ENCODE measurements at regions not wholly inside any gene's neighbourhood (a gene's known extent, or its start where the extent isn't known, plus 50 kb on each side); places are given as distances from the start of the nearest gene placed in this dataset.
"Not testable (repeated sequence)": the region's sequence is repeated elsewhere in the genome, so short reads cannot be mapped to it uniquely, and the experiment has no call there.

DNA sequence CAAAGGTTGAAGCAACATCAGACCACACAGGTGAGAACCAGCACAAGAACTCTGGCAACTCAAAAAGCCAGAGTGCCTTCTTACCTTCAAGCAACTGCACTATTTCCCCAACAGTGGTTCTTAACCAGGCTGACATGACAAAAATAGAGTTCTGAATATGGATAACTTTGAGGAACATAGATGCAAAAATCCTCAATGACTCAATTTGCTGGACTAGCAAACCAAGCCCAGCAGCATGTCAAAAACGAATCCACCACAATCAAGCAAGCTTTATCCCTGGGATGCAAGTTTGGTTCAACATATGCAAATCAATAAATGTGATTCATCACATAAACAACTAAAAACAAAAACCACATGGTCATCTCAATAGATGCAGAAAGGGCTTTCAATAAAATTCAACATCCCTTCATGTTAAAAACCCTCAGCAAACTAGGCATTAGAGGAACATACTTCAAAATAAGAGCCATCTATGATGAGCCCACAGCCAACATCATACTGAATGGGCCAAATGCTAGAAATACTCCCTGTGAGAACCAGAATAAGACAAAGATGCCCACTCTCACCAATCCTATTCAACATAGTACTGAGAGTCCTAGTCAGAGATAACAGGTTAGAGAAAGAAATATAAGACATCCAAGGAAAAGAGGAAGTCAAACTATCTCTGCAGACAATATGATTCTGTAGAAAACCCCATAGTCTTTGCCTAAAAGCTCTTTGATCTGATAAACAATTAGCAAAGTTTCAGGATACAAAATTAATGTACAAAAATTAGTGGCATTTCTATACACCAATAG lies 110.5 kb upstream of the NBPF19 start:
- DNase-seq: not testable (repeated sequence)

DNA sequence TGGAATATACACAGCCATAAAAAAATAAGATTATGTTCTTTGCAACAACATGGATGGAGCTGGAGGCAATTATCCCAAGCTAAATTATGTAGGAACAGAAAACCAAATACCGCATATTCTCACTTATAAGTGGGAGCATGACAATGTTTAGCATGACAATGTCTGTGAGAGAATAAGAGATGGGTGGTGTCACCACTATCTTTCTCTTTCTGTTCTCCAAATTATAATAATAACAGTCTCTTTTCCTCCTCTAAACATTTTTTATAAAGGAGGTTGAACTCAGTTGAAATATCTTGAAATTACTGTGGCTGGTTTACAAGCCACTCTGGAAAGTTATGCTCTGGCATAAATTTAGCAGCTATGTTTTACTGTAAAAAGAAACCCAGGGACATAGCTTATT lies 108.4 kb upstream of the NBPF19 start:
- DNase-seq: not testable (repeated sequence)

DNA sequence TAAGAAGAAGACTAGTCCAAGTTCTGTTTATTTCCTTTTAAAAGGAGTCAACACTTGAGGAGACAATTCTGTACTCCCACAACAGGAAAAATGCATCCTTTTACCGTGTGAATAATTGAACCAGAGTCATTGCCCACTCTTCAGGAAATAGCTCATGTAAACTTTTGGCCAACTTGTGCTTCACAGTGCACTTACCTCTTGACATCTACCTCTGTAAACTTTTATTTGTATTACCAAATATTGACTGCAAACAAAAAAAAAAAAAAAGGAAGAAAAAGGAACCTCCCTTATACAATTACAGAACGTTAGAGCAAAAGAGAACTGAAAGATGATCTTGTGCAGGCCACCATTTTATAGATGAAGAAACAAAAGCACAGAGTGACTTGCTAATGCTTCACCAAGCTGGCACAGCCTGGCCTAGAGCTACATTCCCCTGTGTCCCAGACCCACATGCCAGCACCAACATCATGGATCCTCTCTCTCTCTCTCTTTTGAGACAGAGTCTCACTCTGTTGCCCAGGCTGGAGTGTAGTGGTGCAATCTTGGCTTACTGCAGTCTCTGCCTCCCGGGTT lies 107.3 kb upstream of the NBPF19 start:
- not testable (repeated sequence) for DNase-seq

DNA sequence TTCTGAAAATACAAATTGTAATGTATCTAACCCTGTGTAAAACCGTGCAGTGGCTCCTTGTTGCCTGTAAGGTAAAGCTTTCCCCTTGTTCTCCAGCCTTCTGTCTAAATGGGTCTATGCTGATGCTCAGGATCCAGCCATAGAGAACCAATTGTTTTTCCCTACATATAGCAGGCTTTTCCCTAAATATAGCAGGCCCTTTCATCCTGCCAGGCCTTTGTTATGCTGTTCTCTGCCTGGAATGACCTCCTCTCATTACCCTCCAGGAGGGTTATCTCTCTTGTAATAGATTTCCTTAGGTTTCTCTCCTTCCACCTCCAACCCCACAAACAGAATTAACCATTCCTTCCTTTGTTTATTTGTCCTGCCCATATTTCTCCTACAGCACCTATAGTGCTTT lies 106.5 kb upstream of the NBPF19 start:
- DNase-seq: not testable (repeated sequence)

DNA sequence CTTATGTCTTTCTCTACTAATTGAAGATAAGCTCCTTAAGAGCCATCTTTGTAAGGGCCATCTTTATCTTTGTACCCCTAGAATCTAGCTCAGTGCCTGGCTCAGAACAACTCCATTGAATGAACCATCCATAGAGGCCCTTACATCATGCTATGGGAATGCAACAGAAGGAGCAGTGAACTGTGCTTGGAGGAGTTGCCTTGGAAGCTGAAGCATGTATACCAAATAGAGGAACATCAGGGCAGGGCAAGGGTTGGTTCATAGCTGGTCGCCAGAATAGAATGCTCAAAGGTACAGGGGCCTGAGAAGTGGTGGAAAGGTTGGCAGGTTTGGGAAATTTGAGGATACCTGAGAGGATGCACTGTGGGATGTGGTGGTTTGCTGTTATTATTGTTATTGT lies 105.8 kb upstream of the NBPF19 start:
- DNase-seq: not testable (repeated sequence)

DNA sequence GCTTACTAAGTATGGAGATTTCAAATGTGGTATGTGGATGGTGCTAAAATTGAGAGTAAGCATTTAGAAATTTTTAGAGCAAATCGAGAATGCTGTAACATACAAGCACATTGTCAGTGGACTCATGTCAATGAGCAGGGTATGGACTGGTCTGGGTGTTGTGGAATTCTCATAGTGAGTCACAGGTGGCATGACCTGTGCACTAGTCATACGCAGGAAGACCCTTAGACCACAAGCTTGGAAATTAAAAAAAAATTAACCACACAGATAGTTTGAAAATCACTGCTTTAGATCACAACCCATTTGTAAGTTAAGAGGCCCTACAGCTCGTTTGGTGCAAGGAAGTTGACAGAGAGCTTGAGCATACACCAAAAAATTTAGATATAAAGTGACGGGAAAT lies 102.9 kb upstream of the NBPF19 start:
- not testable (repeated sequence) for DNase-seq

DNA sequence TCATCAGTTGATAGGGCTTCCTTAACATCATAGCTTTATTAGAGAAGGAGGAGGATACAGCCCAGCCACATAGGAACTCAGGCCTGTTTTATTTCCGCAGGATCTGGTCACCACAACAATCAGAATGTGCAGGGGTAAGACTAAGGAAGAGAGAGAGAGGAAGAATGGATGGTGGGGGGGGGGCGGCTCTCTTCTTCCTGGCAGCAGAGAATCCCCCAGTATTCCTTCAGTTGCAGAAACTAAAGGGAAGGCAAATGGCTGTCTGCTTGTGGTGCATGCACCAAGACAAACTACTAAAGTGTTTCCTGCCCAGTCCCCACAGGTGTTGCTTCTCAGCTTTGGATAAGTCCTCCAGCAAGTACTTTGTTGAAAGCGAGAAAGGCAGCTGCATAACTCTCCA lies 96.4 kb upstream of the NBPF19 start:
- not testable (repeated sequence) for DNase-seq

DNA sequence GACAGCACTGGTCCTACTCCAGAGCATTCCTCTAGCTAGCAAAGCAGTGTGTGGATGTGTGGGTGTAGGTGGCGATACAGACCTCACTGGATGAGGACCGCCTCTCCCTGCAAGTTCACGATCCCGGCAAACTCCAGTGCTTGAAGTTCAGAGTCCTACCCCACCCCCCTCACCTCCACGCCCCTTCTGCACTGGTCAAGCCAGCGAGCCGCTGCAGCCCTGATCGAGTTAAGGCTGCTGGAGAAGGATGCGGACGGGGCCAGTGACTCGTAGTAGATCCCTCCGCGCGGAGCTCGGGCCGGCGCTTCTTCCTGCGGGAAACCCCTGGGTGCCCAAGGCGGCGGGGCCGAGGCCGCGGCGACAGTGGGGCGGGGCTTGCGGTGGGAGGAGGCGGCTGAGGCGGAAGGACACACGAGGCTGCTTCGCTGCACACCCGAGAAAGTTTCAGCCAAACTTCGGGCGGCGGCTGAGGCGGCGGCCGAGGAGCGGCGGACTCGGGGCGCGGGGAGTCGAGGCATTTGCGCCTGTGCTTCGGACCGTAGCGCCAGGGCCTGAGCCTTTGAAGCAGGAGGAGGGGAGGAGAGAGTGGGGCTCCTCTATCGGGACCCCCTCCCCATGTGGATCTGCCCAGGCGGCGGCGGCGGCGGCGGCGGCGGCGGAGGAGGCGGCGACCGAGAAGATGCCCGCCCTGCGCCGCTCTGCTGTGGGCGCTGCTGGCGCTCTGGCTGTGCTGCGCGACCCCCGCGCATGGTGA lies 84.5 kb upstream of the NBPF19 start:
- DNase-seq: peak; percentile 47

DNA sequence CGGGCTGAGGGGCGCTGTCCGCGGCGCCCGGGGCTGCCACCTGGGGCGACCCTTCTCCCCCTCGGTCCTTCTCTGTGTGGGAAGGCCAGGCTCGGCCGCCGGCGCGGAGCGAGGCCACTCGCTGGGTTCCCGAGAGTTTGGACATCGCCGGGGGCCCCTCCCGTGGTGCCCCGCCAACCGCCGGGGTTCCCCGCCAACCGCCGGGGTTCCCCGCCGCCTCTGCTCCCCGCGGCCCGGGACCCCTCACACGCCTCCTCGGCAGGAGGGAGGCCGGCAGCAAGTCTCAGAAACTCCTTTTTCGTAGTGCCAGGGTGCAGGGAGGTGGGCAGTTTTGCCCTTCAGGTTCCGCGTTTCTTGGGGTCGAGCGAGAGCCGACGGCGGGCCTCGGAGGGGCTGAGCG lies 83.9 kb upstream of the NBPF19 start:
- not testable (repeated sequence) for DNase-seq

DNA sequence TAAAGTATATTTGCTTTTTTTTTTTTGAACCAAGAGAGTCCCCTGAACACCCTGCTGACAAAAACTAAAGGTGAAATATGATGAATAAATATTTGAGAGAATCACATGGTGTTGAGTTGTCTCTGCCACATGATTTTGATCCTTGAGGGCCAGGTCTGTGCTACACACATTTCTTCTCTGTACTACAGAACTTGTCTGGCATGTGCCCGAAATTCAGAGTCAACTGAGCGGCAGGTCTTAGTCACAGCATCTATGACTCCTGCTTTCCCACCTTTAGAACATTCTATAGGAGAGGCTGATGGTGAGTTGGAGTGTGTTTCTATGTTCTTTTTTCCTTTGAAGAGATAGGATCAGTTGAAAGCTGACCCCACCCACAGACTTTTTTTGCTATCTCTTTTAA lies 79.0 kb upstream of the NBPF19 start:
- DNase-seq: not testable (repeated sequence)

DNA sequence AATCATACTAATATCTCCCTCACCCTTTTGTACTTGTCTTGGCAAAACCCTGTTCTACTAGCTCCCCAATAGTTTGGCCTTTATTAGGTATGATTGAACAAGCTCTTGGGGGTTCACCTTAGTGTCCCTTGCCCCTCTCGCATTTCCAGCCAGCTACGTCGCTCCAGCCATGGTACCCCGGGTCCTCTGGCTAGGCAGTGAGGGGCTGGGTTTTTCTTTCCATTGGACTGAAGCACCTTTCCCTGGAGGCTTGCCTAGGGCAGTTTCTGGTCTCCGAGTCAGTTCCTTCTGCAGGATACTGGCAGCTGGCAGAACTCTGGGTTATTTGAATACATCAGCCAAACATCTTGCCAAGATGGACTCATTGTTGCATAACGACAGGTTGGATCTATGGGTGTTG lies 76.3 kb upstream of the NBPF19 start:
- not testable (repeated sequence) for DNase-seq

DNA sequence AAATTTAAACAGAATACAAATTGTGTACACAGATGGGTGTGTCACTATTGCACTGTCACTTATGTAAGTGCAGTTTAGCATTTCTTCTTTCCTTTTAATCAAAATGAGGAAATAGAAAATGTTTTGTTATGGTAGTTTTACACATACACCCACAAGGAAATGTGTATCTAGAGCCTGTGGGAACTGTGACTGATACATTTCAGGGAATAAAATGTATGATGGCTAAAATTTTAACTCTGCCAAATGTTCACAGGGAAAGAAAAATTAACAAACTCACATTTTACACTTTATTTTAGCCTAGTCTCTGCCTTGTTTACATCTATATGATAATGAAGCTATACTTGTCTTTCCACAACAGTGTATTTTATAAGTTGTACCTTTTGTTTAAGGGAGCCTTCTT lies 66.4 kb upstream of the NBPF19 start:
- not testable (repeated sequence) for DNase-seq

DNA sequence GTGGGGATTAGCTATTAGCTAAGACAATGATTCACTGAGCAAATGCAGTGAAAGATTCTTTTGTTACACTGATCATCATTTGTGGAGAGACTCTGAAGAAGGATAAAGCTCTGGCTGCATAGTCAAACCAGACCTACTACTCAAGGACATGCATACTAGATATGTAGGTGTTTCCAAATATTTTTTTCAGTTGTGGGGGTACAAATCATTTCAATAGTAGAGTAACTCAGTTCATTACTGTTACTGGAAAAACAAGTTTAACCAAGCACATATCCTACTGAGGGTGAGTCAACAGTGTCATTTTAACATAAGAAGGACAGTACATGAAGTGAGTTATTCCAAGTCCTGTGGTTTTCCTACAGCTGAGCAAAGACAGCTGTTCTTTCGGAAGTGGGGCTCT lies 59.5 kb upstream of the NBPF19 start:
- not testable (repeated sequence) for DNase-seq

DNA sequence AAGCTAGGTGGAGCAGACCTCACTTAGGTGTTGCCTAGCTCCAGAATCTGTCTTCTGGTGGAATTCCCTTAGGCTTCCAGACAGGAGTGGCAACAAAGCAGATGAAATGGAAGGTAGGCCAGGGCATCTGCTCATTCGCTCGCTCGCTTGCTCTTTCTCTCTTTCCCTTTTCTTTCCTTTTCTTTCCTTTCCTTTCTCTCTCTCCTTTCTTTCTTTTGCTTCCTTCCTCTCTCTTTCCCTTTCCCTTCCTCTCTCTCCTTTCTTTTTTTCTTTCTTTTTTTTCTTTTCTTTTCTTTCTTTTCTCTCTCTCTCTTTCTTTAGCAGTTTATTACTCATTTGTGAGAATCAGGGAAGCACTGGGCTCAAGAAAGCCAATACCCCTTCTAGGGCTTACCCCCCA lies 56.1 kb upstream of the NBPF19 start:
- not testable (repeated sequence) for DNase-seq

DNA sequence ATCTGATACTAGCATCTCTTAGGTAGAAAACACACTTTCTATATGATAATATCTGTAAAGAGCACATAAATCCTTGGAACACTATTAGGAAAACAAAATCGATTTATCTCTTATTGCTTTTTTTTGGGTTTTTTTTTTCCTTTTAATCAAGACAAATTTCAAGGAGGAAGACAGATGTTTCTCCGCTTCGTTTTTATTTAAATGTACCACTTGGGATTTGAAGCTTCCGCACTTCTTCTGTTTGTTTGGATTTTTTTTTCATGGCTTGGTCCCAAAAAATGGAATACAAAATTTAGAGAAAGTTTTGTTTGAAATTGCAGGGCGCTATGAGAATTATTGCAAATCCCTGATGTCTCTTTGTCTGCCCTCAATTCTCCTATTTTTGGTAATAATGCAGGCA lies 51.7 kb upstream of the NBPF19 start:
- DNase-seq: not testable (repeated sequence)

Measured in T-helper 9 cell (primary cell).